Neural cell (in vitro differentiated cells): ENCODE measurements at regions not wholly inside any gene's neighbourhood (a gene's known extent, or its start where the extent isn't known, plus 50 kb on each side); places are given as distances from the start of the nearest gene placed in this dataset.

Source experiments
- RAD21 ChIP-seq: fragments of 450-650 bp; conservative IDR thresholded peaks from 2 replicates; pipeline ENCODE4 v1.6.1; 2014; ENCODE audit warnings: antibody characterized with exemption, mild to moderate bottlenecking, moderate library complexity
- TF ChIP-seq, protein P1 (sequence below): fragments of 450-650 bp; IDR thresholded peaks from 2 replicates; pipeline ENCODE4 v1.5.1; 2014; ENCODE audit warnings: antibody characterized with exemption, mild to moderate bottlenecking, moderate library complexity; ENCODE audit not compliant: poor library complexity, severe bottlenecking

DNA sequence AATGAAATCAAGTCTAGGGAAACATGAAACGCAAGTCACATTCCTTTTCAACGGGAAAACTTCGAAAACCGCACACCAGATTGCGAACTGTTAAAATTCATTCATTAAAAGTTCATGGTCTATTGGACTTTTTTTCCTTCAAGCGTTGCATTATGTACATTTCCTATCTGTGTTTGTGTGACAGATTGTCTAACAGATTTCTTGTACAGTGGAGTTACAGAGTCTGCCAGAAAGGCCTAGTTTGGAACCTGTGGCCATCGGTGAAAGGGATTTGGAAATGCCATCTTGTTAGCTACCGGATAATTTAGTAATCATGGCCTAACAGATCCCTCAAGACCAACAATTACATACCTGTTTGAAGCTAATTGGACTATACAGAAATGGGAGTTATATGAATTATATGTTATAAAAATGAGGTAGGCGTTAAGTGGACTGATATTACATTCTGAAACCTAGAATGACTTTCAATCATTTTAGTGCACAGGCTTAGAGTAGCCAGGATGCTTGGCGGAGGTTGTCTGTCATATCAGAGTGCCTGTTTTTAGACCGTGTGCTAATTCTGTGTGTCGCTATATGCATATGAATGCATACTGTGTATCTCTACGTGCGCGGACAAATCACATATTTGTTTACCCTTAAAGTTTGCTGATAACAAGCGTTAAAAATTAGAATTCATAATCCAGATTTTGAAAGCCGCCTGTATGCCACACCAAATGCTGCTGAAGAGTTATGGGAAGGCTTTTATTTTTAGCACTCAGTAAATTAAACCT lies 885.4 kb upstream of the RBFOX1 start:
- no peak for TF ChIP-seq RAD21
- TF ChIP-seq, protein P1, sequence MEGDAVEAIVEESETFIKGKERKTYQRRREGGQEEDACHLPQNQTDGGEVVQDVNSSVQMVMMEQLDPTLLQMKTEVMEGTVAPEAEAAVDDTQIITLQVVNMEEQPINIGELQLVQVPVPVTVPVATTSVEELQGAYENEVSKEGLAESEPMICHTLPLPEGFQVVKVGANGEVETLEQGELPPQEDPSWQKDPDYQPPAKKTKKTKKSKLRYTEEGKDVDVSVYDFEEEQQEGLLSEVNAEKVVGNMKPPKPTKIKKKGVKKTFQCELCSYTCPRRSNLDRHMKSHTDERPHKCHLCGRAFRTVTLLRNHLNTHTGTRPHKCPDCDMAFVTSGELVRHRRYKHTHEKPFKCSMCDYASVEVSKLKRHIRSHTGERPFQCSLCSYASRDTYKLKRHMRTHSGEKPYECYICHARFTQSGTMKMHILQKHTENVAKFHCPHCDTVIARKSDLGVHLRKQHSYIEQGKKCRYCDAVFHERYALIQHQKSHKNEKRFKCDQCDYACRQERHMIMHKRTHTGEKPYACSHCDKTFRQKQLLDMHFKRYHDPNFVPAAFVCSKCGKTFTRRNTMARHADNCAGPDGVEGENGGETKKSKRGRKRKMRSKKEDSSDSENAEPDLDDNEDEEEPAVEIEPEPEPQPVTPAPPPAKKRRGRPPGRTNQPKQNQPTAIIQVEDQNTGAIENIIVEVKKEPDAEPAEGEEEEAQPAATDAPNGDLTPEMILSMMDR, result no peak
